Mucosa of rectum (tissue), 2 donors: ENCODE measurements at regions not wholly inside any gene's neighbourhood (a gene's known extent, or its start where the extent isn't known, plus 50 kb on each side); places are given as distances from the start of the nearest gene placed in this dataset.

Experiments used
- H3K27ac ChIP-seq, 2 donors: one replicate each; pipeline ENCODE4 v1.7.0; 2013; ENCODE audit warnings: inconsistent platforms in 2 of 2, low read depth in 2 of 2, low read length in 2 of 2
- H3K27me3 ChIP-seq, 2 donors: one replicate each; pipeline ENCODE4 v1.7.0; 2013; ENCODE audit warnings: low read length in 2 of 2; ENCODE audit not compliant: control insufficient read depth in 2 of 2, insufficient read depth in 2 of 2
- H3K36me3 ChIP-seq, 2 donors: one replicate each; pipeline ENCODE4 v1.7.0; 2013; ENCODE audit warnings: low read length in 2 of 2; ENCODE audit not compliant: control insufficient read depth in 2 of 2, insufficient read depth in 2 of 2
- H3K4me1 ChIP-seq, 2 donors: one replicate each; pipeline ENCODE4 v1.7.0; 2013; ENCODE audit warnings: low read length in 2 of 2, mild to moderate bottlenecking in 1 of 2; ENCODE audit not compliant: control insufficient read depth in 2 of 2, insufficient read depth in 2 of 2
- H3K4me3 ChIP-seq, 2 donors: one replicate each; pipeline ENCODE4 v1.7.0; 2013; ENCODE audit warnings: low read length in 2 of 2
- H3K9ac ChIP-seq, 2 donors: one replicate each; pipeline ENCODE4 v1.7.0; 2013; ENCODE audit warnings: low read length in 2 of 2, low read depth in 1 of 2, mild to moderate bottlenecking in 1 of 2
- H3K9me3 ChIP-seq, 2 donors: one replicate each; pipeline ENCODE4 v1.7.0; 2013; ENCODE audit warnings: low read length in 2 of 2; ENCODE audit not compliant: control insufficient read depth in 2 of 2
- donor health status: healthy.
- donor health status: Normal muscosa, but diverticular disease.

DNA sequence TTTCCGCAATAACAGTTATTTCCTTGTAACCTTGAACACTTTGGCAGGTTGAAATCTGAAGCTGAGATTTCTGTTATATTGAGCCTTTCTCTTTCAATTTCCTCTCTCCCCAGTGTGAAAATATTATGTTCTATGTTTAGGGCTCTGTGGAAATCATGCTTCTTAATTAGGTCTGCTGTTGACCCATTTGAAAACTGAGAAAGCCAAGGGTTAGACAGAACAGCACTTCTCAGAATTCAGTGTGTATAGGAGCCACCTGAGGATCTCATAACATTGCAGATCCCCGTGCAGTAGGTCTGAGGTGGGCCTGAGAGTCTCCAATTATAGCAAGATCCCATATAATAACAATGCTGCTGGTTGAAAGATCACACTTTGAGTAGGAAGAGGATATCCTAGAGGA, 230.2 kb upstream of the NT5C1B start:
- H3K4me1 ChIP-seq: no peaks in the 10 kb centered on the region
- H3K27me3 ChIP-seq: no peaks in the 10 kb centered on the region
- no peaks in the 10 kb centered on the region for H3K9me3 ChIP-seq
- H3K27ac ChIP-seq: no peak overlapping the region
- no peak overlapping the region for H3K4me3 ChIP-seq
- no peaks in the 10 kb centered on the region for H3K36me3 ChIP-seq
- H3K9ac ChIP-seq: no peak overlapping the region

DNA sequence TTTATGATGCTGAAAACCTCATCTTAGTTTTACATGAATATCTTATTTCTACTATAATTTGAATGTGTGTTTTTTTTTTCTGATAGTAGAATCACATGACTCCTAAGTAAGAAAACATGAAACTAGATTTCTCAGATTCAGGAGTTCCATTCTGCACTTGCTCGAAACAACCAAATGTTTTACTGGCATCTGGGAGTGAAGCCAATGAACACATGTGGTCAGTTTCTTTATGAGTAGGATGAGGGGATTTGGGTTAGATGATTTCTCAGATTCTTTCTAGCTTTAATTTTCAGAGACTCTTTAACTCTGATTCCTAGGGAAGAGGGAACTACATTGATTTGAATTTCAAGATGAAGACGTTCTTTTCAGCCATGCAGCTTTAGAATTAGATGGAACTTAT, 225.0 kb upstream of the NT5C1B start:
- Histone ChIP-seq H3K36me3 (no peaks in the 10 kb centered on the region), H3K4me3 (no peak overlapping the region)

DNA sequence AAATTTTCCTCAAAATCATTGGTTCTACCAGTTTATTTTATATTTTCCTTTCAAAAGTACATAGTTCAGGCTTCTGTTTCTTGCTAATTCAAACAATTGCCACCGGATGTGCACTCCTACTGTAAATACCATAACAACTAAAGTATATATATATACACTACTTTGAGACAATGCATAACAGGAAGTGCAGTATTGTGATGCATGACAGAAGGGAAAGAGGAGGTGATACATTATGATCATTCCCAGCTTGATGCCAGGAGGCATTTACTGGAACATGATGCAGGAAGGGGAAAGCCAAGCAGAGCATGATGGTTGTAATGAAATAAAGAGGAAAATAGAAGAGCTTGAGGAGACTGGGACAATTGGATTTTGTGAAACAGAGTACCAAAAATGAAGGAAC, 215.2 kb upstream of the NT5C1B start:
- Histone ChIP-seq H3K27me3 (no peaks in the 10 kb centered on the region), H3K27ac (no peak overlapping the region), H3K9me3 (no peaks in the 10 kb centered on the region), H3K4me1 (no peaks in the 10 kb centered on the region), H3K4me3 (no peak overlapping the region), H3K36me3 (no peaks in the 10 kb centered on the region), H3K9ac (no peak overlapping the region)

More for the DNA sequence above, 225.0 kb upstream of the NT5C1B start:
- H3K9me3 ChIP-seq: no peaks in the 10 kb centered on the region
- no peaks in the 10 kb centered on the region for H3K27me3 ChIP-seq
- no peak overlapping the region for H3K27ac ChIP-seq
- no peaks in the 10 kb centered on the region for H3K4me1 ChIP-seq
- no peak overlapping the region for H3K9ac ChIP-seq

DNA sequence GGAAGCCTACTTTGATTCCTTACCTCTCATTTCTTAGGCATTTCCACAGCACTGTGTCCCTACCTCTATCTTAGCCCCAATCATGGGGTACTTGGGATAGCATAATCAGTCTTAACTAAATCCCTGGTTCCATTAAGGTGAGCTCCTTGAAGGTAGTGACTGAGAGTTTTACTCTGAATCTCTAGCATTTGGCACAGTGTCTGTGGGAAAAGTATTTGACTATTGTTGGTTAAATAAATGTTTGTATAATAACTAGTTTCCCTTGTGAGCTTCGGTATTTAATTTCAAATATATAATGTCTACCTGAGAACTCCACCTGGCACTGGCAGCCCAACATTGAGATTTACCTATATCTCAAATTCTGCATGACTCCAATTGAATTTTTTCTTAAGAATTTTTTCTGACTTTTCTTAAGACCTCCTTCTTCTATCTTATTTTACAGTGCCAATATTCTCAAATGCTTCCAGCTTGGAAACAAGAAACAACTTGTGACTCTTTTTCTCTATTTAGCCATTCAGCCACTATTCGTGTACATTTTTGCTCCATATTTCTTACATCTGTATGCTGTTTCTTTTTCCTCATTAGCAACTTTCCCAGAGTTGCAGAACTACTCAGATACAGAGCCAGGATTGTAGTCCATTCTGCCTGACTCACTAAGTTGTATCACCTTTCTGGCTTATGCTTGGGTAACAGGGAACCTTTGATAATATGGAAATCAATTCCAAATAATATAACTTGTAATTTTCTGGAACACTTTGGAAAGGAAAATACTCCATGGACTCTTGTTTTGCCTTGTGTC, 214.0 kb upstream of the NT5C1B start:
- Histone ChIP-seq H3K9ac (no peak overlapping the region), H3K27me3 (no peaks in the 10 kb centered on the region), H3K4me3 (no peak overlapping the region), H3K9me3 (no peaks in the 10 kb centered on the region), H3K27ac (no peak overlapping the region), H3K4me1 (no peaks in the 10 kb centered on the region), H3K36me3 (no peaks in the 10 kb centered on the region)

DNA sequence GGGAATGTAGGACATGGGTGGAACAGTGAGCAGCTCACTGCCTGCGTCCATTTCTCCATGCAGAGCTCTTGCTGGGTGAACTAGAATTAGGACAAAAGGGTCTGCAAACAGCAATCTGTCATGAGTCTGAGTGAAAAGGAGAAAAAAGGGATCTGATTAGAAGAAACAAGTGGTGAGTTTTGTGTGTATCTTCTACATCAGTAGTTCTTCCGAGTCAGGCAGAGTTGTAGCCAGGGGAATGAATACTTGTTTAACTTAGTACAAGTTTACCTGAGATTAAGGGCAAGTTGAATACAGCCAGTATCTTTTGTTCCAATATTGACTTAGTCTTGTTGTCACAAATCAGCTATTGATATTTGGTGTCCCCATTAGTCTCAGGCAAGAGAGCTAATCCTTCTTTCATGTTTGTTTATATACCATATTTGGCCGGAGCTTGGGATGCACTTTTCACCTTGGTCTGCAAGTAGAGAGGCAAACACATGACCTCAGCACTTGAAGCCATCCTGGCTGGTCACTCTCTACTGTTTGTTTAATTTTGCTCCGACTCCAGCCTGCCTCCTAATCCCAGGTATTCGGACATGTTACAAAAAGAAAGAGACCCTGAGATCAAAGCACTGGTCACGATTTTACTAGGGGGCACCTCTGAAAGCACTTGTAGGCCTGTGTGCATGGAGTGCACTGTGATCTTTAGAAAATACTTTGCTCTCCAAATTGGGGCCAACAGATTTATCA, 211.0 kb upstream of the NT5C1B start:
- Histone ChIP-seq H3K27me3 (no peaks in the 10 kb centered on the region), H3K4me3 (no peak overlapping the region), H3K27ac (no peak overlapping the region), H3K36me3 (no peaks in the 10 kb centered on the region), H3K9ac (no peak overlapping the region), H3K9me3 (no peaks in the 10 kb centered on the region), H3K4me1 (no peaks in the 10 kb centered on the region)

DNA sequence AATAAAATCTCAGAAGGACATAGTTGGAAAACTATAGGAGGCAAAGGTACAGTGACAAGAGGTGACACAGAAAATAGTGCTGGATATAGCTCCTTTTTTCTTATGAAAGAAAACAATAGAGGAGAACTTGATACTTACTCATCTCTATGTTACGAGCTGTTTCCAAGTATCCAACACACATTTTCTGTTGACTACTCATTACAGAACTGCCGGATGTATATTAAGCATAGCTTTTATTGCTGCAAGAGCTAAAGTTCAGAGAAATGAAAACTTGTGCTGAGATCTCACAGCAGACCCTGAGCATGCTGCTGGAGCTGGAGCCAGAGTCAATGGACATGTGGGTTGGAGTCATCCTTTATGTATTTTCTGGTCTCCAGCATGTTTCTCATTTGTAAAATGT, 210.0 kb upstream of the NT5C1B start:
- Histone ChIP-seq H3K9ac (no peak overlapping the region), H3K4me1 (no peaks in the 10 kb centered on the region), H3K36me3 (no peaks in the 10 kb centered on the region), H3K27ac (no peak overlapping the region), H3K27me3 (no peaks in the 10 kb centered on the region), H3K4me3 (no peak overlapping the region), H3K9me3 (no peaks in the 10 kb centered on the region)

DNA sequence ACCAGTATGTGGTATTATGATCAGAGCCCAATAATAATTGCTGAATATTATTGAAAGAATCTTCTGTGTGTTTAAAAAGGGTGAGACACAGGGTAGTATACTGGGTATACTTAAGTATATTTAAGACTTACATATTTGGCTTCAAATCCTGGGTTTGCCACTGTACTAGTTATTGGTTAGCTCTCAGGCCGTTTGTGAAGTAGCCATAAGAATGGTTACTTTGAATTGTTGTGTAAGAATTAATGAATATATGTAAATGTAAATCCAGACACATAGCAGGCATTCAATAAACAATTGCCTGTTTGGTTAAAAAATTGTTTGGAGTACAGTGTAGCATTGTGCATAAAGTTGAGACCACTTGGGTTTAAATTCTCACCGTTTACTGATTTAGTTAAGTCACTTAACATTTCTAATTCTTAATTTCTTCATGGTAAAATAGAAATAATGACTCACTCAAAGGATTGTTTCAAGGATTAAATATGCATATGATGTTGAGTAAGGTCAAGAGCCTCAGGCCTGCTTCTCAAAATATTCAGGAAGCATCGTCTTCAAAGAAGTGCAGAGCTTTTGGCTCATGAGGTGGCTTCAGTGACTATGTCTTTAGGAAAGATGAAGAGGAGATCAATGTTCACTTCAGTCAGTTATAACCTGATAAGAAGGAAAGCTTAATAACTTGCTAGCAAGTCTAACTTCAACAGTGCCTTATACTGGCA, 207.9 kb upstream of the NT5C1B start:
- H3K4me3 ChIP-seq: no peak overlapping the region
- no peak overlapping the region for H3K27ac ChIP-seq
- no peaks in the 10 kb centered on the region for H3K9me3 ChIP-seq
- H3K9ac ChIP-seq: no peak overlapping the region
- no peaks in the 10 kb centered on the region for H3K36me3 ChIP-seq
- H3K4me1 ChIP-seq: no peaks in the 10 kb centered on the region
- no peaks in the 10 kb centered on the region for H3K27me3 ChIP-seq

DNA sequence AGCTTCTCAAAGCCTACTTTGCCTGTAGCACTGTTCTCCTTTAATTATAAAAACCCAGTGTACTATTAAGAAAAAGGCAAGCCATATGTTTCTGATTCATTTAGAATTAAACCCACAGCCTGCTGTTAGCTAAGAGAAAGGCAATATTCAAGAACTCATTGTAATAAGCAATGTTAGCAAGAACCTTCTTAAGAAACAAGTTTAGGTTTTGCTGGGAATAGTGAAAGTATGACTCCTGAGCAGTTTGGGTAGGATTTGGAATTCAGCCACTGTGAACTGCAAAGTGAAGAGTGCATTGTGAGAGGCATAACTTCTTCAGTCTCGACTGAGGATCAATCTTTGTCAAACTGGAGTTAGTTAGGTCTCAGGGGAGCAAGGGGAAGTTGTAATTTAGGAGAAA, 206.5 kb upstream of the NT5C1B start:
- Histone ChIP-seq H3K4me3 (no peak overlapping the region), H3K4me1 (no peaks in the 10 kb centered on the region), H3K9ac (no peak overlapping the region), H3K36me3 (no peaks in the 10 kb centered on the region), H3K9me3 (no peaks in the 10 kb centered on the region), H3K27ac (no peak overlapping the region), H3K27me3 (no peaks in the 10 kb centered on the region)

DNA sequence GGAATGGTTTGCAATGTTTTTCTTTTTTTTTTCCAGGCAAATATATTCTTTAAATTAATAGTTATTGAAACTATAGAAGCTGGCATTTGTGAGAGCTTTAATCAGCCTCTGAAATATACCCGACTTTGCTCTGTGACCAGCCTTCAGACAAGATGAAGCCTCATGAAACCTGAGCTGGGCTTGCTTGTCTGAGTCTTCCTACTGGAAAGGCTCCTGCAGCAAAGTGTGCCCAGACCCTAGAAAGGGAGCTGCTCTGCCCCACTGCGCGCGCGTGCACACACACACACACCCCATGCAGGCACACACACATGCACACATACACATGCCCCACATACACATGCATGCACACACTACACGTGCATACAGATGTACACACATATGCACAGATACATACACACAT, 203.3 kb upstream of the NT5C1B start:
- Histone ChIP-seq H3K4me1 (no peaks in the 10 kb centered on the region), H3K4me3 (no peak overlapping the region), H3K27ac (no peak overlapping the region)

DNA sequence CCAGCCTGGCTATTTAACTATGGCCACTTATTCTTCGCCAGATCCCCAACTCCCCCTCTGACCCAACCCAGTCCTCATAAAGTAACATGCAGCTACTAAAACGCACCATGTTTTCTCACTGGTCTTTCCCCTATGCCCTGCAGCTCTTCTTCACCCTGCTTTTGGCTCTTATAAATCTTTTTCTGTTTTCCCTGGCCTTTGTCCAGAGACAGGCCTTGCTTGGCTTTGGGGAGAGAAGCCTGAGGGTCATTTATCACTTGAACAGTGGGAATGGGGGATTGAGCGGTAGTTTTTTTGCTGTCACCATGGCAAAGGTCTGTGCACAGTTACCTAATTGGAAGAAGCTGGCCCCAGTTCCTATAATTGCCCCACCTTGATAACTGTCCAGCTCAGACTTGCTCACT, 202.9 kb upstream of the NT5C1B start:
- H3K36me3 ChIP-seq: no peaks in the 10 kb centered on the region
- H3K27ac ChIP-seq: no peak overlapping the region
- H3K4me1 ChIP-seq: no peaks in the 10 kb centered on the region
- H3K9me3 ChIP-seq: no peaks in the 10 kb centered on the region
- H3K27me3 ChIP-seq: no peaks in the 10 kb centered on the region
- H3K9ac ChIP-seq: no peak overlapping the region
- H3K4me3 ChIP-seq: no peak overlapping the region

More for the DNA sequence above, 203.3 kb upstream of the NT5C1B start:
- no peaks in the 10 kb centered on the region for H3K36me3 ChIP-seq
- no peaks in the 10 kb centered on the region for H3K9me3 ChIP-seq
- H3K27me3 ChIP-seq: no peaks in the 10 kb centered on the region
- no peak overlapping the region for H3K9ac ChIP-seq
